HepG2 (cell line): ENCODE measurements at regions not wholly inside any gene's neighbourhood (a gene's known extent, or its start where the extent isn't known, plus 50 kb on each side); places are given as distances from the start of the nearest gene placed in this dataset.

Experiments used
- ATAC-seq: fragments of 200-7000 bp; cut with Tn5 transposase; 3 replicates; pipeline ENCODE4 v1.9.1; 2020; ENCODE audit warnings: mild to moderate bottlenecking, moderate library complexity
- BruUV-seq: library from RNA; stranded (reverse); fragments of 400-500 nt; replicated peaks from 2 replicates; lab custom pipeline; 2021; lab: Mats Ljungman, UMichigan
- CTCF ChIA-PET: fragments of 300-600 bp; formaldehyde crosslinking; extraction: SDS; loops from one replicate; lab custom pipeline; 2021; ENCODE audit warnings: low total read pairs, inconsistent platforms, low intra/inter-chr PET ratio; lab: Yijun Ruan, JAX
- POLR2A ChIA-PET: fragments of 350-600 bp; sonication (Branson Sonifier 250); formaldehyde crosslinking; loops from one replicate; lab custom pipeline; 2020; ENCODE audit warnings: antibody characterized with exemption, inconsistent platforms; lab: Yijun Ruan, JAX
- DNase-seq: peaks from one replicate; pipeline ENCODE4 v3.0.0-alpha.2; 2015; ENCODE audit warnings: low spot score
- FAIRE-seq: peaks from 3 replicates; lab custom pipeline; 2011; peaks lifted over from hg19 to GRCh38; lab: Jason Lieb, UNC
- H2AFZ ChIP-seq: one replicate; pipeline ENCODE4 v1.6.1; 2011; ENCODE audit warnings: low read length, inconsistent platforms
- H3K27ac ChIP-seq: fragments of 300-600 bp; 3 replicates; pipeline ENCODE4 v1.8.0; 2011; ENCODE audit warnings: mixed run types, mild to moderate bottlenecking, mixed read lengths, low read length, inconsistent platforms; ENCODE audit not compliant: insufficient read depth; ENCODE audit errors: extremely low read length
- H3K27me3 ChIP-seq, 2 experiments: fragments of 200-600 bp in 1 of 2; 2 replicates in 1 of 2; 3 replicates in 1 of 2; pipeline versions ENCODE4 v1.6.0 to v1.8.0; 2011; ENCODE audit warnings: low read length in 2 of 2, mild to moderate bottlenecking in 2 of 2, moderate library complexity in 2 of 2, inconsistent platforms in 1 of 2; ENCODE audit not compliant: insufficient read depth in 2 of 2, control insufficient read depth in 1 of 2
- H3K36me3 ChIP-seq, 2 experiments: fragments of 200-600 bp in 1 of 2; replicated peaks in 1 of 2; 2 replicates in 1 of 2; 3 replicates in 1 of 2; pipeline versions ENCODE4 v1.5.1 to v1.8.0; 2011; ENCODE audit warnings: low read length in 2 of 2, inconsistent platforms in 1 of 2; ENCODE audit not compliant: insufficient read depth in 2 of 2, control insufficient read depth in 1 of 2
- H3K4me1 ChIP-seq: 2 replicates; pipeline ENCODE4 v1.5.1; 2012; ENCODE audit warnings: low read length, inconsistent platforms; ENCODE audit not compliant: insufficient read depth
- H3K4me2 ChIP-seq: 2 replicates; pipeline ENCODE4 v1.6.0; 2011; ENCODE audit warnings: low read depth, low read length, inconsistent platforms
- H3K4me3 ChIP-seq, 3 experiments: fragments of 200-600 bp in 1 of 3; sonication (generic), shearing (Covaris generic) in 1 of 3; replicated peaks in 1 of 3; 2 replicates each; pipeline ENCODE4 v1.5.1; 2011 to 2016; ENCODE audit warnings: low read length in 3 of 3, inconsistent platforms in 2 of 3, low read depth in 2 of 3, mild to moderate bottlenecking in 2 of 3, control low read depth in 1 of 3, mixed read lengths in 1 of 3; ENCODE audit not compliant: insufficient read depth in 1 of 3
- H3K79me2 ChIP-seq: one replicate; pipeline ENCODE4 v1.6.1; 2011; ENCODE audit warnings: low read length, inconsistent platforms; ENCODE audit not compliant: insufficient read depth
- H3K9ac ChIP-seq: 2 replicates; pipeline ENCODE4 v1.6.0; 2011; ENCODE audit warnings: mild to moderate bottlenecking, low read depth, low read length, inconsistent platforms; ENCODE audit not compliant: insufficient read depth
- H3K9me3 ChIP-seq: 2 replicates; pipeline ENCODE4 v1.5.1; 2012; ENCODE audit warnings: mild to moderate bottlenecking, low read length
- H4K20me1 ChIP-seq: 2 replicates; pipeline ENCODE4 v1.6.0; 2011; ENCODE audit warnings: inconsistent platforms, mild to moderate bottlenecking, low read length, moderate library complexity; ENCODE audit not compliant: insufficient read depth
- ATF7 ChIP-seq, 2 experiments: fragments of 450-650 bp in 1 of 2; sonication (generic) in 1 of 2; formaldehyde crosslinking in 1 of 2; IDR thresholded peaks; 2 replicates each; pipeline versions ENCODE4 v1.4.0 to v1.6.1; 2016 to 2020; ENCODE audit warnings: antibody characterized with exemption in 1 of 2, mild to moderate bottlenecking in 1 of 2, missing genetic modification reagents in 1 of 2
- DDIT3 ChIP-seq: sonication (generic); formaldehyde crosslinking; IDR thresholded peaks from 2 replicates; pipeline ENCODE4 v1.4.0; 2020; ENCODE audit warnings: mild to moderate bottlenecking, missing genetic modification reagents
- PHF21A ChIP-seq: sonication (generic); formaldehyde crosslinking; IDR thresholded peaks from 2 replicates; pipeline ENCODE4 v1.5.0; 2020; ENCODE audit warnings: mild to moderate bottlenecking, missing genetic modification reagents
- REPIN1 ChIP-seq: sonication (generic); formaldehyde crosslinking; IDR thresholded peaks from 2 replicates; pipeline ENCODE4 v1.8.0; 2022; ENCODE audit warnings: missing genetic modification reagents, low read depth, mild to moderate bottlenecking, borderline replicate concordance
- THAP9 ChIP-seq: sonication (generic); formaldehyde crosslinking; IDR thresholded peaks from 2 replicates; pipeline ENCODE4; 2020; ENCODE audit warnings: missing genetic modification reagents, mild to moderate bottlenecking, borderline replicate concordance
- ZNF362 ChIP-seq: sonication (generic); formaldehyde crosslinking; IDR thresholded peaks from 2 replicates; pipeline ENCODE4 v1.4.0; 2020; ENCODE audit warnings: missing genetic modification reagents, mild to moderate bottlenecking, borderline replicate concordance
- ZNF737 ChIP-seq: sonication (generic); formaldehyde crosslinking; IDR thresholded peaks from 2 replicates; pipeline ENCODE4 v1.5.0; 2020; ENCODE audit warnings: missing genetic modification reagents, mild to moderate bottlenecking, borderline replicate concordance
- WGBS: methylation state at CpG from one replicate; pipeline ENCODE4 v1.1.6; 2017; ENCODE audit warnings: low lambda C conversion rate; 5-methylcytosine and 5-hydroxymethylcytosine counted together
- in situ Hi-C: cut with HindIII; loops from 2 replicates; pipeline ENCODE4 v1.10.0; 2017; ENCODE audit warnings: low pct_unique_long_range_greater_than_20kb; ENCODE audit not compliant: extremely low pct_ligation_motif_present
- intact Hi-C: fragments of 100-400 bp; cut with micrococcal nuclease; formaldehyde crosslinking; loops from one replicate; pipeline ENCODE4 v1.10.0; 2022; ENCODE audit not compliant: unreplicated experiment
- TF ChIP-seq, protein P1 (sequence below): IDR thresholded peaks from 2 replicates; pipeline ENCODE4 v1.6.1; 2016; ENCODE audit warnings: mild to moderate bottlenecking, missing biosample characterization, missing genetic modification reagents
- TF ChIP-seq, protein P2 (sequence below): sonication (generic); formaldehyde crosslinking; IDR thresholded peaks from 2 replicates; pipeline ENCODE4 v1.8.0; 2022; ENCODE audit warnings: low read depth, missing genetic modification reagents

DNA sequence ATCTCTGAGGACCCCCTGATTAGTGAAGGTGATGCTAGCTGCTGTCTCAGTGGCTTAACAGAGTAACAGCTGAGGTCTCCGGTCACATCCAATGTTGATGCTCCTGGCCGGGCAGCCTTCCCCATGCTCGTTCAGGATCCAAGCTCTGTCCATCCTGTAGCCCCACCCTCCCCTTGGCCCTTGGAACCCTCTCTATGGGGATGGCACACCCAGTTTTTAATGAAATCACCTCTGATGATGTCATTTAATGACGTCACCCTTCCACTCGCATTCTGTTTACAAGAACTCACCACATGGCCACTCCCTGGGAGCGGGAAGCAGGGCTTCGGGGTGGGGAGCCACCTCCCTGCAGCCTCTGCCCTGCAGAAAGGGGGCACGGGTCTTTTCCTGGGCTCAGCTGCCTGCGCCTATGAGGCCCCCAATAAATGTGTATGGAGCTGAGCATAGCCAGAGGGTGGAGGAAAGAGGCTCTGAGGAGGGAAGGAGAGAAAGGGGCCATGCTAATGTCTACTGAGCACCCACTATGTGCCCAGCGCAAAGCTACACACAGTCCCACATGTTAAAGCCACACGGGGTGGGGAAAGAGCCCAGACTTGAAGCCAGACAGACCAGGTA, 95.5 kb downstream of the OAT start (continued):
- peak; percentile 99 for TF ChIP-seq ATF7 (IDR thresholded peaks at IDR 0.05)
- TF ChIP-seq ATF7 (CRISPR knock-in tag; IDR thresholded peaks at IDR 0.05) = no peak
- TF ChIP-seq THAP9 = no peak
- TF ChIP-seq, protein P1, sequence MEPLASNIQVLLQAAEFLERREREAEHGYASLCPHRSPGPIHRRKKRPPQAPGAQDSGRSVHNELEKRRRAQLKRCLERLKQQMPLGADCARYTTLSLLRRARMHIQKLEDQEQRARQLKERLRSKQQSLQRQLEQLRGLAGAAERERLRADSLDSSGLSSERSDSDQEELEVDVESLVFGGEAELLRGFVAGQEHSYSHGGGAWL (CRISPR knock-in tag) = no peak
- TF ChIP-seq, protein P2, sequence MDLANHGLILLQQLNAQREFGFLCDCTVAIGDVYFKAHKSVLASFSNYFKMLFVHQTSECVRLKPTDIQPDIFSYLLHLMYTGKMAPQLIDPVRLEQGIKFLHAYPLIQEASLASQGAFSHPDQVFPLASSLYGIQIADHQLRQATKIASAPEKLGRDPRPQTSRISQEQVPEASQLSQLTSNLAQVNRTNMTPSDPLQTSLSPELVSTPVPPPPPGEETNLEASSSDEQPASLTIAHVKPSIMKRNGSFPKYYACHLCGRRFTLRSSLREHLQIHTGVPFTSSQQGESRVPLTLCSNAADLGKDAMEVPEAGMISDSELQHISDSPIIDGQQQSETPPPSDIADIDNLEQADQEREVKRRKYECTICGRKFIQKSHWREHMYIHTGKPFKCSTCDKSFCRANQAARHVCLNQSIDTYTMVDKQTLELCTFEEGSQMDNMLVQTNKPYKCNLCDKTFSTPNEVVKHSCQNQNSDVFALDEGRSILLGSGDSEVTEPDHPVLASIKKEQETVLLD = no peak

- no TSS peak for BruUV-seq
- H4K20me1 ChIP-seq = no peaks in the 10 kb centered on the region
- TF ChIP-seq ZNF362 = no peak
- no peak for TF ChIP-seq PHF21A (CRISPR knock-in tag)
- no peak for TF ChIP-seq REPIN1 (CRISPR knock-in tag)
- no peak for TF ChIP-seq ZNF737 (CRISPR knock-in tag)
- TF ChIP-seq DDIT3 = no peak
- no peaks in the 10 kb centered on the region for H3K9me3 ChIP-seq
- no peak overlapping the region for H3K9ac ChIP-seq
- no peaks in the 10 kb centered on the region for H3K79me2 ChIP-seq
- ATAC-seq = no peak
- intact Hi-C loops (no loop called here), in situ Hi-C loops (no loop called here)
- POLR2A ChIA-PET = no interaction called here
- 27% methylated on average over 10 of the region's 18 CpGs for WGBS
- H3K4me2 ChIP-seq = no peak overlapping the region
- no peak overlapping the region for H2AFZ ChIP-seq
- peaks cover 0 to 5% of the 10 kb centered on the region in 2 experiments; a peak in 2 of 5 replicates for H3K27me3 ChIP-seq
- H3K27ac ChIP-seq = no peak overlapping the region
- H3K36me3 ChIP-seq = no peaks in the 10 kb centered on the region
- H3K4me1 ChIP-seq = peaks cover 10% of the 10 kb centered on the region
- FAIRE-seq = no peak
- H3K4me3 ChIP-seq = no peak overlapping the region
- CTCF ChIA-PET = no interaction called here
- no peak for DNase-seq
Observed at GRCh38 chr10:124322191-124322980, 96.3 kb downstream of the OAT start.
